Activated T-cell treated with anti-CD3 and anti-CD28 coated beads, Interleukin-2, amount 50 U/mL, for 48 hours (primary cell): ENCODE measurements at regions not wholly inside any gene's neighbourhood (a gene's known extent, or its start where the extent isn't known, plus 50 kb on each side); places are given as distances from the start of the nearest gene placed in this dataset.
"Not testable (repeated sequence)": the region's sequence is repeated elsewhere in the genome, so short reads cannot be mapped to it uniquely, and the experiment has no call there.

Experiments used
- DNase-seq, 2 experiments: peaks; one replicate each; pipeline ENCODE4 v3.0.0-alpha.2; 2020

GRCh38 chr2:236909802-236910201, 175.9 kb upstream of the COPS8 start:
- DNase-seq, result no peak

GRCh38 chr2:236910781-236911495, 174.8 kb upstream of the COPS8 start:
- no peak for DNase-seq

- DNase-seq, result no peak
Measured at GRCh38 chr2:236912326-236913120, 173.2 kb upstream of the COPS8 start.

- DNase-seq, result no peak
Measured at GRCh38 chr2:236915186-236915585, 170.5 kb upstream of the COPS8 start.

- no peak for DNase-seq
Measured at GRCh38 chr2:236915726-236916125, 170.0 kb upstream of the COPS8 start.

- DNase-seq, result no peak
Measured at GRCh38 chr2:236916181-236916580, 169.5 kb upstream of the COPS8 start.

GRCh38 chr2:236916651-236917050, 169.0 kb upstream of the COPS8 start:
- no peak for DNase-seq

GRCh38 chr2:236917164-236917563, 168.5 kb upstream of the COPS8 start:
- DNase-seq, result no peak

- DNase-seq, result no peak
Measured at GRCh38 chr2:236918545-236918944, 167.1 kb upstream of the COPS8 start.

- DNase-seq, result no peak
Measured at GRCh38 chr2:236919209-236919608, 166.5 kb upstream of the COPS8 start.

- DNase-seq, result not testable (repeated sequence)
Measured at GRCh38 chr2:236919801-236920379, 165.8 kb upstream of the COPS8 start.

GRCh38 chr2:236922061-236922460, 163.6 kb upstream of the COPS8 start:
- no peak for DNase-seq

GRCh38 chr2:236928380-236929037, 157.2 kb upstream of the COPS8 start:
- DNase-seq, result no peak

- no peak for DNase-seq
Measured at GRCh38 chr2:236932831-236933361, 152.8 kb upstream of the COPS8 start.

- DNase-seq, result no peak
Measured at GRCh38 chr2:236934166-236934565, 151.5 kb upstream of the COPS8 start.

- no peak for DNase-seq
Measured at GRCh38 chr2:236934656-236935055, 151.0 kb upstream of the COPS8 start.

- DNase-seq, result no peak
Measured at GRCh38 chr2:236935083-236935482, 150.6 kb upstream of the COPS8 start.

- DNase-seq, result no peak
Measured at GRCh38 chr2:236935631-236936445, 149.9 kb upstream of the COPS8 start.

GRCh38 chr2:236936446-236936940, 149.2 kb upstream of the COPS8 start:
- DNase-seq, result no peak

GRCh38 chr2:236938126-236938525, 147.6 kb upstream of the COPS8 start:
- no peak for DNase-seq

GRCh38 chr2:236939271-236939670, 146.4 kb upstream of the COPS8 start:
- no peak for DNase-seq

GRCh38 chr2:236939721-236940231, 145.9 kb upstream of the COPS8 start:
- no peak for DNase-seq
